Stimulated activated CD8-positive, alpha-beta memory T cell treated with anti-CD3 and anti-CD28 coated beads, Interleukin-4, amount 100 ng/mL, for 4 hours (primary cell): ENCODE measurements at regions not wholly inside any gene's neighbourhood (a gene's known extent, or its start where the extent isn't known, plus 50 kb on each side); places are given as distances from the start of the nearest gene placed in this dataset.

Experiments used
- DNase-seq, 2 donors: peaks; one replicate each; pipeline ENCODE4 v3.0.0-alpha.2; 2020; ENCODE audit warnings: low read depth in 2 of 2, low spot score in 1 of 2

DNA sequence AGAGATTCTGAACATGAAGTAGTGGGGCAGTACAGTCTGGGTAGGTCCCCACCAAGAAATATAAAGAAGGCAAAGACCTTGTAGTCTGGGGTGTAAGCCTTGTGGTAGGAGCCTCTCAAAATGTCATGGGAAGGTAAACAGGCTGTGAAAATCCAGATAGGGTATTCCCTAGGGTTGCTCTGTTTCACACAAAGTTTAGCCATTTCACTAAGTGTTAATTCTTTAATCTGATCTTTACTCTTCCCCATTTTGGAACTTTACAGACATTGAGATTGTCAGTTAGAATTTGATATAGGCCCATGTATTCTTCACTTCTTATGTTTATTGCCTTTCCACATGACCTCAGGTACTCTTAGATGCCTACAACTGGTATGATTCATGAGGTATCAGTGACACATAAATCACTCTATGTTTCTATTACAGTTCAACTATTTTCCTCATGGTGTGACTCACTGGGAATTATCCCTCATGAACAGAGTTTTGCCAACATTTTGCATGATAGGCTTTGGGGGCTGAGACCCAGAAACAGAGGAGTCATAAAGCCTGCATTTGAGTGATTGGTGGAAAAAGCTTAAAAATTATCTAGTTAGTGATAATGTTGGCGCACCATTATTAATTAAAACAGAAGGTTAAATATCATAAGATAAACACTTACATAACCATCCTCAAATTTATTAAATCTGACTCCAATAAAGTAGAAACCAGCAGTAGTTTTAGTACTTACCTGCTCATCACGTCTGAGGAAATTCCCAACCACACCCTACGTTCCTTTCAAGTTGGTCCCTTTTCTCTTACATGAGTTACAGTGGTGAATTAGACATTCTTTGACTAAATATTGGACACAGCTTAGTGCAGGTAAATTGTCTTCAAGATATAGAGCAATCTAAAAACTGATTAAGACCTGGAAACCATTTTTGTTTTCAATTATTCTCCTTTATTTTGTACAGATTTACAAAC lies 399.8 kb upstream of the MEF2C start:
- no peak for DNase-seq

- DNase-seq, result no peak
Observed at GRCh38 chr5:89281766-89282553, 399.0 kb upstream of the MEF2C start.

DNA sequence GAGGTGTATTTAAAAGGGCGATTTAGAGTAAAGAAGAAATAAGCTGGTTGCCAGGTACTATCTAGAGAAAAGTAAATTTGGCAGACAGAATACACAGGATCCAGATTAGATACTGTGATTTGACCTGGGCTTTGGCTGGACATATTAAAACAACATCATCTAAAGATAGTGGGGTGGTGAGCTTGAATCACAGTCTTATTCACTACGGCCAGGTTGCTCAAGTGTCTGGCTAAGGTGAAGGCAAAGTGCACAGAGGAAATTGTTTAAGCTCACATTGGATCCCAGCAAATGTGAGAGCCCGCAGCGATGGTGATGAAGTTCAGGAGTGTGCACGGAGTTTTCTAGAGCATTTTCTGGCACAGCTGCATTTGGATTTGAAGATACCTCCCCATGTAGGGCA lies 398.2 kb upstream of the MEF2C start:
- no peak for DNase-seq

DNA sequence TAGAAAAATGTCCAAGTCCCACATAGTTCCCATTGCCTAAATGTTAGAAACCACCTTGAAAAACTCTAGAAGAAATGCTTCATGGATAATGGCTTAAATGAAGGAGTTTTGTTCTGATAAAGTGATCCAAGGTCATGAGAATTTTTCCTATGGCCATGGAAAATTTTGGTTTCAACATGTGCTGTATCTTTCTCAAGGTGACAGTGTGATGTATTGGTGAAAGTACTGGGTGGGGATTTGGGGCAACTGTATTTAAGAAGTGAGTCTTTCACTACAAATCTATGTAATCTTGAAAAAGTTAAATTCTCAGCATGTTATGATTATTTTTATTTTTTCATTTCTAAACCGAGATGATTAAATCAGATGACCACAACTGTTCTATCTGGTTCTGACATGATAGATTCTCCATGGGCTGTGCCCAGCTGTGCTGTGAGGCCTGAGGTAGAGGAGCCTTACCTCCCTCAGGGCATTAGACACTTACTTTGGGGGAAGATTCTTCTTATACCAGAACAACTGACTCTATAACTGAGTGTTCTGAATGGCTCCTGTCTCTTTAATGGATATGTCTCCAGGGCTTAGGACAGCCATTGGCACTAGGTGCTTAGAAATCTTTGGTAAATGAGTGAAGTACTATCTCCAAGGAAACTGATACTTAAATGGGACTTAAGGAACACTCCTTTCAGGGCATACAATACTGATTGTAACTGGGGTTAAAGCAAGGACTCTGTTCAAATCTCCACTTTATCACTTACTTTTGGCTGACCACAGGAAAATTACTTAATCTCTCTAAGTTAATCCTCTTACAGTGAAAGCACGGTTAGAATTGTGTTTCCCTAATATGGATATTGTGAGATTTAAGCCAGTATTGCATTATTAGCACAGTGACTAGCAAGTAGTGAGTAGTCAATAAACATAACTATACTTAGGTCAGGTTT lies 397.4 kb upstream of the MEF2C start:
- no peak for DNase-seq

DNA sequence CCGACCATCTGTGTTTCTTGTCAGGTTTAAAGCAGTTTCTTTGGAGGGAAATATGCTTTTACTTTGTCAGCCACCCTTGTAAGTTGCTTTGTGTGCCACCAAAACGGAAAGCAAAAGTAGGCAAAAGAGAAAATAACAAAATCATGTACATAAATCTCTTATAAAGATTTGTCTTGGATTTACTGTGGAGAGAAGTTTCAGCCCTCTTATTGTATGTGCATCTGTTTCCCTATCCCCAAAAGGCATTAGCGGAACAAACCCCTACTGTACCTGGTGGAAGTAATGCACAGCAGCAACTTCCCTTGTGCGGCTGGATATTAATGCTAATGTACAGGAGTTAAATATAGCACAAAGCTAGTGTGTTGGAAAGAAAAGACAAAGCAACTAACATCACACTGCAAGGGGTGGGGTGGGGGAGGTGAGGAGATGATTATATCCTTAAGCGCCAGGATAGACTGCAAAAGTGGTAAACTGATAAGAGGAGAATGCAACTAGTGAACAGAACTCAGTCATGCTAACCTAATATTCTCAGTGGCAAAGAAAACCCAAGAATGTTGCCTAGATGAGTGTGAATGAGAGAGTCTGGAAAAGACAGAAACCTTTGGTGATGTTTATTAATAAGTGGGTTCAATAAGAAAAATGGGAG lies 396.5 kb upstream of the MEF2C start:
- no peak for DNase-seq

DNA sequence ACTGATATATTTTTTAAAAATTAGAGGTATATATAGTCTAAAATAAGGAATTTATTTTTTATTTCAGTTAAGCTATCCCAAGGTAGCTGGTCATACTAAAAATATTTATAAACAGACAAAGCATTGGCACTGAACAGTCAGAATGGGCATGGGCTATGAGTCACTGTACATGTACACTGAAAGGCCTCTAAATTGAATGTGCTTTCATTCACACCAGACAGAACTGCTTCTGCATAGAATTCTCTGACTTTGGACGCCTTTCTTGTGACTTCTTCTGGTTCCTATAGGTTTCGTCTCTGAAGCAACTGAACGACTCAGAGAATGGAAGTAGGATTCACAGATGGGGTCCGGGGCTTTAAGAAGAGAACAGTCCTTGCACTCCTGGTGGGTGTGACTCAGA lies 394.8 kb upstream of the MEF2C start:
- no peak for DNase-seq

DNA sequence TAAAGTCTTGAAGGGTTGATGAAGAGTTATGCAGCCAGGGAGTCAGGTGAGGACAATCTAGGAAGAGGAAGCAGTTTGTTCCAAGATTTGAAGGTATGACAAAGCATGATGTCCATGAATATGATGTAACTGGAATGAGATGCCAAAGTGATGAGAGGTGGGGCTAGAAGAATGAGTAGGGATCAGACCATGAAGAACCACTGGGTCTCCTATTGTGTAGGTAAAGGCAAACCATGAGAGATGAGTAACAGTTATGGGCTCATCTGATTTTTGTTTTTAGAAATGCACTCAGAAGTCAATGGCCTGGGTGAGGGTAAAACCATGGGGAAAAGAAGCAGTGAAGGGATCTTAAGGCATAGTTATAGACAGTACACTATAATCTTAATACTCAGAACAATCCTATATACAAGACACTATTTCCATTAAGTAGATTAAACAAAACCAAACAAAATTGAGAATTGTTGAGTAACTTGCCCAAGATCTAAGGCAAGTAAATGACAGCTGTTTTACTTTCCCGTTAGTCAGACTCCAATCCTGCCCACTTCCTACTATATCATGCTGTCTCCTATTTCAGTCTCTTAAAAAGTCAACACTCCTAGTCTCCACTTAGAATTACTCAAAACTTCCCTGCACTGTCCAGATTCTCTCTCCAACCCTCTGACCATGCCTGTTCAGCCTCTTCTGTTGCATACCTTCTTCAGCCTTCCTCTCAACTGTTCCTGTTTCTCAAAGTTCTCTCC lies 393.8 kb upstream of the MEF2C start:
- no peak for DNase-seq

- DNase-seq, result no peak
Observed at GRCh38 chr5:89275066-89275855, 392.3 kb upstream of the MEF2C start.

DNA sequence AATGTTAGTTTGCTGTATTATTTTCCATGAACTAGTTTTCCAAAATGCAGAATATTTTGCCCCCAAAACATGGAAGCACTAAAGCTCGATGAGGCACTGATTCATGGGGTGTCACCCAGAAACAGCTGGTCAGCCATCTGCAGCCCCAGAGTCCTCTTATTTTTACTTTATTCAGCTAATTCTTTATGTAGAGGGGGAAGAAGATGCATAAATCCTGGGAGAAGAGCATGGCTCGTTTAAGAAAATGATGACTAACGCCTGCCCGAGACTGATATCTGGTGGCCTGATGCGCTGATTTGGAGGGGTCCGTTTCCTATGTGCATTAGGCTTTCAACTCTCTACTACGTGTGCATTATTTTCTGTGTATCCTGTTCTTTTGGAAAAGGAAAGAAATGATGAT lies 390.3 kb upstream of the MEF2C start:
- no peak for DNase-seq

DNA sequence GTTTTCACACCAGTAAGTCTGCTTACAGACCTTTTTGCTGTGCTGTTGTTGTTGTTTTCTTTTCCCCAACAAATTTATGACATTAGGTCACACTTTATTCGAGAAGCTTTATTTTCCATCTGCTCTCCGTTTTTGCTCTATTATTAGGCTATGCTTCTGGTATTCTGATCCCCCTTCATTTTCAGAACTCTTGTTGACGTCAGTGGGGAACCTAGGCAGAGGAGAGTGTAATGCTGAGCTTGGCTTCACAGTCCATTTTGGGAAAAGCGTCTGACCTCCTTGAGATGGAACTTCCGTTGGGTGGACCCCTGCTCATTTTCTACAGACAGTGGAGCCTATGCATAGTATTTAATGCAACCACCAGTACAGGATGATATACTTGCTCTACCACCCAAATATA lies 387.9 kb upstream of the MEF2C start:
- DNase-seq, result no peak

- no peak for DNase-seq
Observed at GRCh38 chr5:89269721-89270120, 386.7 kb upstream of the MEF2C start.

DNA sequence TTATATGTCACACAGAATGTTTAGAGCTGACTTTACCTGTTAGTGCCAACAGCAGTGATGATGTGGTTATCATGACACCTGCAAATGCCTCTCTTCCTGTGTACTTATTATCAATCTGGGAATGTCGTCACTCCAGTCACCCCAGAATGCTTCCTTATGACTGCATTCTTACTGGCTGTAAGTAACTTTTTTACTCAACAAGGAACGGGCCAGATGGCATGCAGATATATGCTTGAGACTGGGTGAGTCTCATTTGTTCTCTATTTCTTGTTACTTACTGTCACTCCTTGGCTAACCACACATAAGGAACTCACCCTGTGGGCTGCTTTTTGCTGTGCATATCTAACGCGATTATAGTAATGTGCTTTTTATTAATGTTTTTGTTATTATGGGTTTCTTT lies 385.5 kb upstream of the MEF2C start:
- DNase-seq, result no peak

DNA sequence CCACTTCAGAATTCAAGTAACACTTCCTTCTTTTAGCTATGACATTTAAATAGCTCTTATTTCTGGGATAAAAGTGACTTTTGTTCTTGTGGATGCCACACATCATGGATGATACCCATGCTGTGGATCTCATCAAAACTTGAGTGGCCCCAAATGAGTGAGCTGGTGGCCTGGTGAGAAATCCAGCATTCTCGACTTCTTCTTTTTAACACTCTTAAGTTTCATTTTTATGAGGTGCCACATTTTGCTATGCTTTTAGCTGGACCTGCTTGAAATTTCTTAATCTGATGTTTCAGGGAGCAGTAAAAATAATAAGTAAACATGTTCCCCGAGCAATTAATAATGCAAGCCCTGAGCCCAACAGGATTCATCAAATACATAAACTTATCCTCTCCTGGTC lies 384.8 kb upstream of the MEF2C start:
- DNase-seq, result no peak

GRCh38 chr5:89265511-89266179 lies 382.7 kb upstream of the MEF2C start:
- DNase-seq, result no peak

DNA sequence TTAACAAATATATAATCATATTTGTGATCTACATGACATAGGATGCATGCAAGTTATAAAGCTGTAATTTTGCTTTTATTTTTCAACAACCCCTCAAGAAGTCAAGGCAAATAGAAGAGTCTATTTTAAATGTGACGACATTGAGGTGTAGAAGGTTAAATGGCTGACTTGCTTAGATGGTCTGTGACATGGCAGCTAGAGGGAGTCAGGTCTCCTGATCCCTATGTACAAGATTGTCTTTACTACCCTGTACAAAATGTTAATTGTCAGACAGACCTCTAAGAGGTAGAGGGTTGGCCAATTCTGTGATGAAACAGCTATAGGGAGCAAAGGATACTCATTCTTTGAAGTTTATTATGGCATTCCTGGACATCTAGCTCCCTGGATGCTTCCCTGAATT lies 380.9 kb upstream of the MEF2C start:
- no peak for DNase-seq

DNA sequence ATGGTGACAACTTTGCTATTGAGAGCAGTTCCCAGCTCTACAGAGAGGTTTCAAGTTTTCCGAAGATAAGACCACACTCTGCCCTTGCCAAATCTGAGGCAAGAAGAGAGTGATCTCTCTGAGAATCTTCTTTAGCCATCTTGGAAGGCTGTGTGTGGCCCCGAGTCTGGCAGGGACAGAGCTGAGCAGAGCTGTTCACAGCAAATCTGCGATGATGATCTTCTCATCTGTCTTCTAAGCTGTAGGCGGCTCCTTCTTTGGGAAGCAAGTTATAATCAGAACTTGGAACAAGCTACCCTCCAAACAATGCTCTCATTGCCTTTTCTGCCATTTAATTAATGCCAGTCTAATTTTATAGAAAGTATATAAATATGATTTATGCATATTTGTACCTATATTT lies 379.0 kb upstream of the MEF2C start:
- no peak for DNase-seq

DNA sequence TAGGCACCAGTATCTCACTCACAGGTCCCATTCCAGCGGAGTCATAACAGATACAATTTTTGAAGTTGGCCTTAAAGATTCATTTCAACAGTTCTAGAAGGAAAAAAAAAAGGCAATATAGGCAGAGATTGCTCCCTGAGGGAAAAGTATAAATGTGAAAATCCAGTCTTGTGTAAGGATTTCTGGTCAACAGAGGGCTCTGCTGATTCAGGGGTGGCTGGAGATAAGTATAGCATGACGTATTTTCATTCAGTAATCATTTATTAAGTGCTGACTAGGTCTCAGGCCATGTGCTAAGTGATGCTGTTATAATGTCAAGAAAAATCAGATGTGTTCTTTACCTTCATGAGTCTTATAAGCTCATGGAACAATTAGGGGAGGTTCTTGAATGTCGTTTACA lies 377.3 kb upstream of the MEF2C start:
- DNase-seq, result no peak

GRCh38 chr5:89255845-89256463 lies 373.0 kb upstream of the MEF2C start:
- no peak for DNase-seq
